Stomach smooth muscle (tissue), 2 donors: ENCODE measurements at regions not wholly inside any gene's neighbourhood (a gene's known extent, or its start where the extent isn't known, plus 50 kb on each side); places are given as distances from the start of the nearest gene placed in this dataset.

Experiments used
- H3K27ac ChIP-seq: one replicate; pipeline ENCODE4 v1.7.0; 2013; ENCODE audit warnings: mild to moderate bottlenecking, low read length, inconsistent platforms
- H3K27me3 ChIP-seq, 2 donors: one replicate each; pipeline ENCODE4 v1.7.0; 2013; ENCODE audit warnings: low read length in 2 of 2; ENCODE audit not compliant: insufficient read depth in 2 of 2, control insufficient read depth in 1 of 2
- H3K36me3 ChIP-seq, 2 donors: one replicate each; pipeline ENCODE4 v1.7.0; 2013; ENCODE audit warnings: low read length in 2 of 2; ENCODE audit not compliant: control insufficient read depth in 2 of 2, insufficient read depth in 2 of 2
- H3K4me1 ChIP-seq: one replicate; pipeline ENCODE4 v1.7.0; 2013; ENCODE audit warnings: low read length; ENCODE audit not compliant: control insufficient read depth, insufficient read depth
- H3K4me3 ChIP-seq, 2 donors: one replicate each; pipeline ENCODE4 v1.7.0; 2013; ENCODE audit warnings: low read length in 2 of 2
- H3K9ac ChIP-seq, 2 donors: one replicate each; pipeline ENCODE4 v1.7.0; 2013; ENCODE audit warnings: low read length in 2 of 2, mild to moderate bottlenecking in 1 of 2
- H3K9me3 ChIP-seq, 2 donors: one replicate each; pipeline ENCODE4 v1.7.0; 2013; ENCODE audit warnings: low read length in 2 of 2; ENCODE audit not compliant: control insufficient read depth in 2 of 2
- donor health status: healthy.
- donor health status: Pancreatic carcinoma.

- peaks cover 3 to 8% of the 10 kb centered on the region in 2 donors for H3K27me3 ChIP-seq
- no peaks in the 10 kb centered on the region for H3K36me3 ChIP-seq
- H3K9ac ChIP-seq: no peak overlapping the region
- H3K4me3 ChIP-seq: no peak overlapping the region
- H3K9me3 ChIP-seq: no peaks in the 10 kb centered on the region
- H3K27ac ChIP-seq: no peak overlapping the region
- H3K4me1 ChIP-seq: no peaks in the 10 kb centered on the region
Measured at GRCh38 chr19:29303719-29304090, 90.8 kb upstream of the UQCRFS1 start.

GRCh38 chr19:29305268-29305667 is 92.3 kb upstream of the UQCRFS1 start:
- H3K36me3 ChIP-seq: no peaks in the 10 kb centered on the region
- H3K27me3 ChIP-seq: peaks cover 3 to 10% of the 10 kb centered on the region in 2 donors
- H3K9me3 ChIP-seq: no peaks in the 10 kb centered on the region
- no peak overlapping the region for H3K27ac ChIP-seq
- H3K4me3 ChIP-seq: no peak overlapping the region
- no peaks in the 10 kb centered on the region for H3K4me1 ChIP-seq
- no peak overlapping the region for H3K9ac ChIP-seq

GRCh38 chr19:29308977-29309590 is 96.1 kb upstream of the UQCRFS1 start:
- peaks cover 3 to 15% of the 10 kb centered on the region in 2 donors for H3K27me3 ChIP-seq
- no peak overlapping the region for H3K27ac ChIP-seq
- no peak overlapping the region for H3K9ac ChIP-seq
- no peaks in the 10 kb centered on the region for H3K36me3 ChIP-seq
- no peak overlapping the region for H3K4me3 ChIP-seq
- H3K9me3 ChIP-seq: no peaks in the 10 kb centered on the region
- no peaks in the 10 kb centered on the region for H3K4me1 ChIP-seq

- Histone ChIP-seq H3K4me1 (no peaks in the 10 kb centered on the region), H3K27me3 (peaks cover 3 to 12% of the 10 kb centered on the region in 2 donors), H3K9ac (no peak overlapping the region), H3K36me3 (no peaks in the 10 kb centered on the region), H3K9me3 (no peaks in the 10 kb centered on the region), H3K4me3 (no peak overlapping the region), H3K27ac (no peak overlapping the region)
Measured at GRCh38 chr19:29309637-29310036, 96.7 kb upstream of the UQCRFS1 start.

GRCh38 chr19:29311191-29311790 is 98.3 kb upstream of the UQCRFS1 start:
- H3K36me3 ChIP-seq: no peaks in the 10 kb centered on the region
- H3K27ac ChIP-seq: no peak overlapping the region
- no peak overlapping the region for H3K9ac ChIP-seq
- H3K9me3 ChIP-seq: no peaks in the 10 kb centered on the region
- no peak overlapping the region for H3K4me3 ChIP-seq
- H3K4me1 ChIP-seq: no peaks in the 10 kb centered on the region
- H3K27me3 ChIP-seq: peaks cover 3 to 12% of the 10 kb centered on the region in 2 donors

- Histone ChIP-seq H3K36me3 (no peaks in the 10 kb centered on the region), H3K9ac (no peak overlapping the region), H3K27ac (no peak overlapping the region), H3K4me3 (no peak overlapping the region), H3K4me1 (no peaks in the 10 kb centered on the region), H3K27me3 (peaks cover 0 to 4% of the 10 kb centered on the region in 2 donors), H3K9me3 (no peaks in the 10 kb centered on the region)
Measured at GRCh38 chr19:29315556-29316190, 102.7 kb upstream of the UQCRFS1 start.

- Histone ChIP-seq H3K9me3 (no peaks in the 10 kb centered on the region), H3K4me3 (no peak overlapping the region), H3K4me1 (no peaks in the 10 kb centered on the region), H3K27me3 (peaks cover 0 to 2% of the 10 kb centered on the region in 2 donors), H3K36me3 (no peaks in the 10 kb centered on the region), H3K27ac (no peak overlapping the region), H3K9ac (no peak overlapping the region)
Measured at GRCh38 chr19:29318581-29318980, 105.6 kb upstream of the UQCRFS1 start.

GRCh38 chr19:29320086-29320485 is 107.1 kb upstream of the UQCRFS1 start:
- no peaks in the 10 kb centered on the region for H3K9me3 ChIP-seq
- no peak overlapping the region for H3K4me3 ChIP-seq
- H3K4me1 ChIP-seq: no peaks in the 10 kb centered on the region
- H3K9ac ChIP-seq: no peak overlapping the region
- H3K27me3 ChIP-seq: peaks cover 0 to 2% of the 10 kb centered on the region in 2 donors
- H3K27ac ChIP-seq: no peak overlapping the region
- no peaks in the 10 kb centered on the region for H3K36me3 ChIP-seq

GRCh38 chr19:29320618-29321017 is 107.7 kb upstream of the UQCRFS1 start:
- Histone ChIP-seq H3K9ac (no peak overlapping the region), H3K27me3 (peaks cover 0 to 2% of the 10 kb centered on the region in 2 donors), H3K4me1 (no peaks in the 10 kb centered on the region), H3K9me3 (no peaks in the 10 kb centered on the region), H3K4me3 (no peak overlapping the region), H3K36me3 (no peaks in the 10 kb centered on the region), H3K27ac (no peak overlapping the region)

- H3K9ac ChIP-seq: no peak overlapping the region
- no peaks in the 10 kb centered on the region for H3K4me1 ChIP-seq
- no peak overlapping the region for H3K4me3 ChIP-seq
- peaks cover 0 to 2% of the 10 kb centered on the region in 2 donors for H3K27me3 ChIP-seq
- H3K36me3 ChIP-seq: no peaks in the 10 kb centered on the region
- no peaks in the 10 kb centered on the region for H3K9me3 ChIP-seq
- no peak overlapping the region for H3K27ac ChIP-seq
Measured at GRCh38 chr19:29321116-29321515, 108.2 kb upstream of the UQCRFS1 start.

GRCh38 chr19:29323021-29323430 is 110.1 kb upstream of the UQCRFS1 start:
- H3K36me3 ChIP-seq: no peaks in the 10 kb centered on the region

More at GRCh38 chr19:29323021-29323430, 110.1 kb upstream of the UQCRFS1 start:
- Histone ChIP-seq H3K4me1 (no peaks in the 10 kb centered on the region), H3K9me3 (no peaks in the 10 kb centered on the region), H3K27me3 (peaks cover 0 to 5% of the 10 kb centered on the region in 2 donors), H3K27ac (no peak overlapping the region), H3K9ac (no peak overlapping the region), H3K4me3 (no peak overlapping the region)
